ENCODE measurements at regions not wholly inside any gene's neighbourhood (a gene's known extent, or its start where the extent isn't known, plus 50 kb on each side); places are given as distances from the start of the nearest gene placed in this dataset.

DNA sequence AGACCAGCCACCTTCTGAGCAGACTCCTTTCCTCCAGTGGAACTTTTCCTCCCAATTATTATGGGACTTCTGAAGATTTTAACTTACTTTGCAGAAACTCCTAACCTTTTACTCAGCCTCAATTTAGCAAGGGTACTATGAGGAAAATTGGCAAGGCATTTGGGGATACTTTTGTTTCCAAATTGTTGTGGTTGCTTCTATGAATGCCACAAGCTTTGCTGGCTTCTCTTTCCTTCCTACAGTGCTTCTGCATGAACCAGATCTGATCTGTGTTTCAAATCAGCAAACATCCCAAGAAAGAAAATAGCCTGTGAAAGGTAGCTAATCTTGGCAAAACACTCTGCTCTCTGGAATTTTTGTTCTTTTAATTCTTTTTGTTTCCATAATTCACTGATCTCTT lies 57.3 kb upstream of the TAF11L2 start:
- TF ChIP-seq TAF1 (IDR thresholded peaks at IDR 0.05; ENCODE audit: low read depth) = no peak
- TF ChIP-seq ZBTB7A (IDR thresholded peaks at IDR 0.05; ENCODE audit: low read depth) = no peak

Data from Ishikawa (cell line).